SK-N-SH treated with all-trans-retinoic acid at 6 μM for 48 hours (cell line): ENCODE measurements at regions not wholly inside any gene's neighbourhood (a gene's known extent, or its start where the extent isn't known, plus 50 kb on each side); places are given as distances from the start of the nearest gene placed in this dataset.

ENCODE experiments used
- ATAC-seq: fragments of 200-7000 bp; cut with Tn5 transposase; 3 replicates; pipeline ENCODE4 v1.9.1; 2020; ENCODE audit warnings: mild to moderate bottlenecking, moderate library complexity
- ARNTL ChIP-seq: fragments of 450-650 bp; formaldehyde crosslinking; IDR thresholded peaks from 2 replicates; pipeline ENCODE4 v1.5.0; 2020; ENCODE audit warnings: low read depth, mild to moderate bottlenecking, moderate library complexity, borderline replicate concordance
- BACH2 ChIP-seq: fragments of 250-450 bp; sonication (Bioruptor Pico); IDR thresholded peaks from 2 replicates; pipeline ENCODE4 v1.9.0; 2021; ENCODE audit warnings: mild to moderate bottlenecking, borderline replicate concordance
- CREB5 ChIP-seq: fragments of 250-450 bp; sonication (Bioruptor Pico); IDR thresholded peaks from 2 replicates; pipeline ENCODE4 v1.5.1; 2020; ENCODE audit warnings: low read depth, mild to moderate bottlenecking, moderate library complexity
- CSDC2 ChIP-seq: fragments of 250-450 bp; sonication (Bioruptor Pico); IDR thresholded peaks from 2 replicates; pipeline ENCODE4 v1.5.0; 2020; ENCODE audit warnings: mild to moderate bottlenecking, moderate library complexity
- GLIS3 ChIP-seq: fragments of 250-450 bp; sonication (Bioruptor Pico); IDR thresholded peaks from 2 replicates; pipeline ENCODE4 v1.5.0; 2020; ENCODE audit warnings: mild to moderate bottlenecking, moderate library complexity
- POU6F1 ChIP-seq: fragments of 250-450 bp; sonication (Bioruptor Pico); IDR thresholded peaks from 2 replicates; pipeline ENCODE4 v1.8.0; 2021; ENCODE audit warnings: low read depth, mild to moderate bottlenecking, moderate library complexity, borderline replicate concordance
- PPARA ChIP-seq: fragments of 250-450 bp; sonication (Bioruptor Pico); IDR thresholded peaks from 2 replicates; pipeline ENCODE4 v1.5.0; 2020; ENCODE audit warnings: mild to moderate bottlenecking, borderline replicate concordance
- RARB ChIP-seq: fragments of 250-450 bp; sonication (Bioruptor Pico); IDR thresholded peaks from 2 replicates; pipeline ENCODE4 v1.8.0; 2021; ENCODE audit warnings: mild to moderate bottlenecking, moderate library complexity
- SNAI2 ChIP-seq: fragments of 250-450 bp; sonication (Bioruptor Pico); IDR thresholded peaks from 2 replicates; pipeline ENCODE4 v1.5.0; 2020; ENCODE audit warnings: mild to moderate bottlenecking, moderate library complexity
- TOX ChIP-seq: fragments of 250-450 bp; sonication (Bioruptor Pico); IDR thresholded peaks from 2 replicates; pipeline ENCODE4 v1.8.0; 2021; ENCODE audit warnings: mild to moderate bottlenecking, moderate library complexity, borderline replicate concordance
- ZC3H10 ChIP-seq: fragments of 250-450 bp; sonication (Bioruptor Pico); IDR thresholded peaks from 2 replicates; pipeline ENCODE4 v1.5.1; 2021; ENCODE audit warnings: mild to moderate bottlenecking, moderate library complexity
- ZFP3 ChIP-seq: fragments of 250-450 bp; sonication (Bioruptor Pico); IDR thresholded peaks from 2 replicates; pipeline ENCODE4 v1.5.0; 2020; ENCODE audit warnings: mild to moderate bottlenecking, moderate library complexity
- ZFP30 ChIP-seq: fragments of 450-650 bp; formaldehyde crosslinking; IDR thresholded peaks from 2 replicates; pipeline ENCODE4 v1.5.0; 2022; ENCODE audit warnings: mild to moderate bottlenecking, moderate library complexity
- ZNF565 ChIP-seq: fragments of 450-650 bp; formaldehyde crosslinking; conservative IDR thresholded peaks from 2 replicates; pipeline ENCODE4 v1.5.0; 2020; ENCODE audit warnings: low read depth, mild to moderate bottlenecking, moderate library complexity
- ZNF70 ChIP-seq: fragments of 450-650 bp; formaldehyde crosslinking; IDR thresholded peaks from 2 replicates; pipeline ENCODE4 v1.5.0; 2020; ENCODE audit warnings: mild to moderate bottlenecking, moderate library complexity
- TF ChIP-seq, protein P1 (sequence below): fragments of 250-450 bp; sonication (Bioruptor Pico); IDR thresholded peaks from 2 replicates; pipeline ENCODE4 v1.5.1; 2021; ENCODE audit warnings: mild to moderate bottlenecking, moderate library complexity
- TF ChIP-seq, protein P2 (sequence below): fragments of 250-450 bp; sonication (Bioruptor Pico); IDR thresholded peaks from 2 replicates; pipeline ENCODE4 v1.8.0; 2020; ENCODE audit warnings: mild to moderate bottlenecking, moderate library complexity, borderline replicate concordance
- TF ChIP-seq, protein P3 (sequence below): fragments of 250-450 bp; sonication (Bioruptor Pico); IDR thresholded peaks from 2 replicates; pipeline ENCODE4 v1.5.0; 2020; ENCODE audit warnings: mild to moderate bottlenecking, moderate library complexity

DNA sequence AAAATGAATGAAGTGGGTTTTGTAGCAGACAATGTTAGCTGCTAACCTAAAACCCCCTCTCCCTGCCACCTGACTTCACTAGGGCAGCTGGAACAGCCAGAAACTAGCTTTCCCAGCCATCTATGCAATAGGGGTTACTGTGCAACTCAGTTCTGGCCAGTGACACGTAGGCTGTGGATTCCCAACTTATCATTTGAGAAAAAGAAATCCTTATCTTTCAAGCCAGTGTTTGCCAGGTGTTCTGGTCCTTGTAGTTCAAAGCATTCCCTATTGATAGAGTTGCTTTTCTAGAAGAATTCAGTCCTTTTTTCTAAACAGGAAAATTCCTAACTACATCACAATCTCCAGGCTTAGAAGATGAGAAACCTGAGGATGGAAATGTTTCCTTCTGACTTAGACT is 144.5 kb upstream of the ELAC2 start (continued):
- TF ChIP-seq SNAI2 (CRISPR knock-in tag) = no peak
- TF ChIP-seq PPARA (CRISPR knock-in tag) = no peak
- TF ChIP-seq BACH2 (CRISPR knock-in tag) = no peak
- TF ChIP-seq, protein P1, sequence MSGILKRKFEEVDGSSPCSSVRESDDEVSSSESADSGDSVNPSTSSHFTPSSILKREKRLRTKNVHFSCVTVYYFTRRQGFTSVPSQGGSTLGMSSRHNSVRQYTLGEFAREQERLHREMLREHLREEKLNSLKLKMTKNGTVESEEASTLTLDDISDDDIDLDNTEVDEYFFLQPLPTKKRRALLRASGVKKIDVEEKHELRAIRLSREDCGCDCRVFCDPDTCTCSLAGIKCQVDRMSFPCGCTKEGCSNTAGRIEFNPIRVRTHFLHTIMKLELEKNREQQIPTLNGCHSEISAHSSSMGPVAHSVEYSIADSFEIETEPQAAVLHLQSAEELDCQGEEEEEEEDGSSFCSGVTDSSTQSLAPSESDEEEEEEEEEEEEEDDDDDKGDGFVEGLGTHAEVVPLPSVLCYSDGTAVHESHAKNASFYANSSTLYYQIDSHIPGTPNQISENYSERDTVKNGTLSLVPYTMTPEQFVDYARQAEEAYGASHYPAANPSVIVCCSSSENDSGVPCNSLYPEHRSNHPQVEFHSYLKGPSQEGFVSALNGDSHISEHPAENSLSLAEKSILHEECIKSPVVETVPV (CRISPR knock-in tag) = no peak
- no peak for TF ChIP-seq ZC3H10 (CRISPR knock-in tag)
- no peak for TF ChIP-seq CREB5 (CRISPR knock-in tag)

DNA sequence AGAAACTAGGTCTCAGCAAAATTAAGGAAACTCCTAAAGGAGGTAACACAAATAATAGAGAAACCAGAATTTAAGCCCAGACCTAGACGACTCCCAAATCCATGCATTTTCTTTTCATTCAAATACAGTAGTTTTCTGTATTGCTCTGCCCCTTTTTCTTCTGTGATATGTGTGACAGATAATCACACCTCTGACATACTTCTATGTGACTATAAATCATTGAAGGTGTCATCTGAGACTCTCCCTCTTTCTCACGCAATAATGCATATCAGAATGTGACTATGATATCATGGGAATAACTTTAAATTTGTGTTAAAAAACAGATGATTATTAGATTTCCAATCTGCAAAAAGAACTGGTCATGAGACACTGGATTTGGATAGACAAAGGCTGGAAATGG is 143.0 kb upstream of the ELAC2 start:
- TF ChIP-seq POU6F1 (CRISPR knock-in tag) (no peak), BACH2 (CRISPR knock-in tag) (no peak), ZNF70 (CRISPR knock-in tag) (no peak), ZC3H10 (CRISPR knock-in tag) (no peak)
- no peak for ATAC-seq

- no peak for TF ChIP-seq POU6F1 (CRISPR knock-in tag)
- no peak for TF ChIP-seq TOX
- no peak for TF ChIP-seq SNAI2 (CRISPR knock-in tag)
- no peak for TF ChIP-seq RARB (CRISPR knock-in tag)
- TF ChIP-seq CSDC2 (CRISPR knock-in tag) = no peak
- TF ChIP-seq, protein P2, sequence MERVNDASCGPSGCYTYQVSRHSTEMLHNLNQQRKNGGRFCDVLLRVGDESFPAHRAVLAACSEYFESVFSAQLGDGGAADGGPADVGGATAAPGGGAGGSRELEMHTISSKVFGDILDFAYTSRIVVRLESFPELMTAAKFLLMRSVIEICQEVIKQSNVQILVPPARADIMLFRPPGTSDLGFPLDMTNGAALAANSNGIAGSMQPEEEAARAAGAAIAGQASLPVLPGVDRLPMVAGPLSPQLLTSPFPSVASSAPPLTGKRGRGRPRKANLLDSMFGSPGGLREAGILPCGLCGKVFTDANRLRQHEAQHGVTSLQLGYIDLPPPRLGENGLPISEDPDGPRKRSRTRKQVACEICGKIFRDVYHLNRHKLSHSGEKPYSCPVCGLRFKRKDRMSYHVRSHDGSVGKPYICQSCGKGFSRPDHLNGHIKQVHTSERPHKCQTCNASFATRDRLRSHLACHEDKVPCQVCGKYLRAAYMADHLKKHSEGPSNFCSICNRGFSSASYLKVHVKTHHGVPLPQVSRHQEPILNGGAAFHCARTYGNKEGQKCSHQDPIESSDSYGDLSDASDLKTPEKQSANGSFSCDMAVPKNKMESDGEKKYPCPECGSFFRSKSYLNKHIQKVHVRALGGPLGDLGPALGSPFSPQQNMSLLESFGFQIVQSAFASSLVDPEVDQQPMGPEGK (CRISPR knock-in tag) = no peak
- TF ChIP-seq ARNTL (CRISPR knock-in tag) = no peak
- no peak for TF ChIP-seq ZFP3
- TF ChIP-seq PPARA (CRISPR knock-in tag) = no peak
- no peak for TF ChIP-seq ZNF565 (CRISPR knock-in tag)
- TF ChIP-seq, protein P3, sequence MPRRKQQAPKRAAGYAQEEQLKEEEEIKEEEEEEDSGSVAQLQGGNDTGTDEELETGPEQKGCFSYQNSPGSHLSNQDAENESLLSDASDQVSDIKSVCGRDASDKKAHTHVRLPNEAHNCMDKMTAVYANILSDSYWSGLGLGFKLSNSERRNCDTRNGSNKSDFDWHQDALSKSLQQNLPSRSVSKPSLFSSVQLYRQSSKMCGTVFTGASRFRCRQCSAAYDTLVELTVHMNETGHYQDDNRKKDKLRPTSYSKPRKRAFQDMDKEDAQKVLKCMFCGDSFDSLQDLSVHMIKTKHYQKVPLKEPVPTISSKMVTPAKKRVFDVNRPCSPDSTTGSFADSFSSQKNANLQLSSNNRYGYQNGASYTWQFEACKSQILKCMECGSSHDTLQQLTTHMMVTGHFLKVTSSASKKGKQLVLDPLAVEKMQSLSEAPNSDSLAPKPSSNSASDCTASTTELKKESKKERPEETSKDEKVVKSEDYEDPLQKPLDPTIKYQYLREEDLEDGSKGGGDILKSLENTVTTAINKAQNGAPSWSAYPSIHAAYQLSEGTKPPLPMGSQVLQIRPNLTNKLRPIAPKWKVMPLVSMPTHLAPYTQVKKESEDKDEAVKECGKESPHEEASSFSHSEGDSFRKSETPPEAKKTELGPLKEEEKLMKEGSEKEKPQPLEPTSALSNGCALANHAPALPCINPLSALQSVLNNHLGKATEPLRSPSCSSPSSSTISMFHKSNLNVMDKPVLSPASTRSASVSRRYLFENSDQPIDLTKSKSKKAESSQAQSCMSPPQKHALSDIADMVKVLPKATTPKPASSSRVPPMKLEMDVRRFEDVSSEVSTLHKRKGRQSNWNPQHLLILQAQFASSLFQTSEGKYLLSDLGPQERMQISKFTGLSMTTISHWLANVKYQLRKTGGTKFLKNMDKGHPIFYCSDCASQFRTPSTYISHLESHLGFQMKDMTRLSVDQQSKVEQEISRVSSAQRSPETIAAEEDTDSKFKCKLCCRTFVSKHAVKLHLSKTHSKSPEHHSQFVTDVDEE (CRISPR knock-in tag) = no peak
- TF ChIP-seq GLIS3 (CRISPR knock-in tag) = no peak
- TF ChIP-seq ZC3H10 (CRISPR knock-in tag) = no peak
- TF ChIP-seq ZNF70 (CRISPR knock-in tag) = no peak
- no peak for TF ChIP-seq ZFP30 (CRISPR knock-in tag)
- TF ChIP-seq, all 23 proteins: peak for 0
- ATAC-seq = no peak
These were observed 142.5 kb upstream of the ELAC2 start for GRCh38 chr17:13160296-13160695.
